Suprapubic skin (tissue), 4 donors: ENCODE measurements at regions not wholly inside any gene's neighbourhood (a gene's known extent, or its start where the extent isn't known, plus 50 kb on each side); places are given as distances from the start of the nearest gene placed in this dataset.
"Not testable (repeated sequence)": the region's sequence is repeated elsewhere in the genome, so short reads cannot be mapped to it uniquely, and the experiment has no call there.

Source experiments
- DNase-seq, 2 donors: peaks; one replicate each; pipeline ENCODE4 v3.0.0-alpha.2; 2019; ENCODE audit warnings: low spot score in 2 of 2
- H3K27ac ChIP-seq: fragments of 200-600 bp; sonication (generic); one replicate; pipeline ENCODE4 v1.5.1; 2019
- H3K27me3 ChIP-seq: fragments of 200-600 bp; sonication (generic); one replicate; pipeline ENCODE4 v1.5.1; 2019
- H3K36me3 ChIP-seq: fragments of 200-600 bp; sonication (generic); one replicate; pipeline ENCODE4 v1.5.1; 2019
- H3K4me1 ChIP-seq: fragments of 200-600 bp; sonication (generic); one replicate; pipeline ENCODE4 v1.5.1; 2019
- H3K4me3 ChIP-seq: fragments of 200-600 bp; sonication (generic); one replicate; pipeline ENCODE4 v1.5.1; 2019; ENCODE audit warnings: mild to moderate bottlenecking
- H3K9me3 ChIP-seq: fragments of 200-600 bp; sonication (generic); one replicate; pipeline ENCODE4 v1.5.1; 2019
- CTCF ChIP-seq, 2 donors: fragments of 200-600 bp in 1 of 2; fragments of 450-650 bp in 1 of 2; sonication (generic) in 1 of 2; IDR thresholded peaks; one replicate each; pipeline ENCODE4 v1.5.1; 2016 to 2019; ENCODE audit warnings: antibody characterized with exemption in 2 of 2, mild to moderate bottlenecking in 1 of 2, moderate library complexity in 1 of 2
- EP300 ChIP-seq: sonication (generic); formaldehyde crosslinking; IDR thresholded peaks from one replicate; pipeline ENCODE4 v1.6.1; 2017; ENCODE audit warnings: antibody characterized with exemption
- POLR2A ChIP-seq, 2 donors: fragments of 450-650 bp; IDR thresholded peaks; one replicate each; pipeline ENCODE4 v1.6.1; 2017; ENCODE audit warnings: antibody characterized with exemption in 2 of 2, mild to moderate bottlenecking in 2 of 2, moderate library complexity in 2 of 2
- POLR2AphosphoS5 ChIP-seq, 3 donors: sonication (generic); formaldehyde crosslinking; IDR thresholded peaks; one replicate each; pipeline ENCODE4 v1.6.1; 2017; ENCODE audit warnings: antibody characterized with exemption in 3 of 3
- WGBS: methylation state at CpG from one replicate; pipeline ENCODE4 v1.1.5; 2018; 5-methylcytosine and 5-hydroxymethylcytosine counted together

GRCh38 chr3:98705212-98705611 is 57.9 kb upstream of the ST3GAL6 start:
- no peak overlapping the region for H3K27ac ChIP-seq
- WGBS = 89% methylated on average over 1 of the region's 1 CpG
- TF ChIP-seq POLR2A (IDR thresholded peaks at IDR 0.05) (no peak), POLR2AphosphoS5 (IDR thresholded peaks at IDR 0.05) (no peak), EP300 (no peak), CTCF (IDR thresholded peaks at IDR 0.05) (no peak)
- H3K4me3 ChIP-seq = no peak overlapping the region
- DNase-seq = no peak
- no peaks in the 10 kb centered on the region for H3K9me3 ChIP-seq
- H3K27me3 ChIP-seq = no peaks in the 10 kb centered on the region
- H3K36me3 ChIP-seq = no peaks in the 10 kb centered on the region
- peaks cover 2% of the 10 kb centered on the region for H3K4me1 ChIP-seq

- Histone ChIP-seq H3K9me3 (no peaks in the 10 kb centered on the region), H3K4me3 (no peak overlapping the region), H3K27ac (no peak overlapping the region), H3K27me3 (no peaks in the 10 kb centered on the region), H3K36me3 (no peaks in the 10 kb centered on the region), H3K4me1 (peaks cover 2% of the 10 kb centered on the region)
- no peak for TF ChIP-seq POLR2AphosphoS5 (IDR thresholded peaks at IDR 0.05)
- no peak for TF ChIP-seq EP300
- no peak for TF ChIP-seq POLR2A (IDR thresholded peaks at IDR 0.05)
- no peak for TF ChIP-seq CTCF (IDR thresholded peaks at IDR 0.05)
- no peak for DNase-seq
- 38% methylated on average over 1 of the region's 1 CpG for WGBS
Measured at GRCh38 chr3:98705694-98706093, 57.4 kb upstream of the ST3GAL6 start.

- not testable (repeated sequence) for H3K27ac ChIP-seq, H3K36me3 ChIP-seq, H3K9me3 ChIP-seq, DNase-seq, H3K4me1 ChIP-seq, H3K27me3 ChIP-seq, H3K4me3 ChIP-seq
- WGBS = 19% methylated on average over 6 of the region's 6 CpGs
Measured at GRCh38 chr3:98708681-98709080, 54.5 kb upstream of the ST3GAL6 start.

GRCh38 chr3:98709441-98709840 is 53.7 kb upstream of the ST3GAL6 start:
- Histone ChIP-seq H3K27ac (no peak overlapping the region), H3K4me3 (no peak overlapping the region), H3K9me3 (no peaks in the 10 kb centered on the region), H3K27me3 (no peaks in the 10 kb centered on the region), H3K4me1 (peaks cover 2% of the 10 kb centered on the region), H3K36me3 (no peaks in the 10 kb centered on the region)
- TF ChIP-seq EP300 (no peak), POLR2AphosphoS5 (IDR thresholded peaks at IDR 0.05) (no peak), POLR2A (IDR thresholded peaks at IDR 0.05) (no peak), CTCF (IDR thresholded peaks at IDR 0.05) (no peak)
- WGBS = 57% methylated on average over 1 of the region's 1 CpG
- no peak for DNase-seq

- Histone ChIP-seq H3K27me3 (no peaks in the 10 kb centered on the region), H3K27ac (no peak overlapping the region), H3K9me3 (no peaks in the 10 kb centered on the region), H3K4me1 (peaks cover 2% of the 10 kb centered on the region), H3K36me3 (no peaks in the 10 kb centered on the region), H3K4me3 (no peak overlapping the region)
- DNase-seq = no peak
- TF ChIP-seq CTCF (IDR thresholded peaks at IDR 0.05) = no peak
- no peak for TF ChIP-seq POLR2AphosphoS5 (IDR thresholded peaks at IDR 0.05)
- no peak for TF ChIP-seq EP300
- no peak for TF ChIP-seq POLR2A (IDR thresholded peaks at IDR 0.05)
- WGBS = 54% methylated on average over 3 of the region's 3 CpGs
Measured at GRCh38 chr3:98710067-98710659, 53.0 kb upstream of the ST3GAL6 start.

GRCh38 chr3:98711426-98711825 is 51.7 kb upstream of the ST3GAL6 start:
- H3K4me1 ChIP-seq = peaks cover 2% of the 10 kb centered on the region
- H3K27me3 ChIP-seq = no peaks in the 10 kb centered on the region
- no peak for DNase-seq
- no peak overlapping the region for H3K27ac ChIP-seq
- no peak for TF ChIP-seq POLR2A (IDR thresholded peaks at IDR 0.05)
- TF ChIP-seq CTCF (IDR thresholded peaks at IDR 0.05) = no peak
- H3K36me3 ChIP-seq = no peaks in the 10 kb centered on the region
- WGBS = 79% methylated on average over 2 of the region's 2 CpGs
- no peaks in the 10 kb centered on the region for H3K9me3 ChIP-seq
- no peak overlapping the region for H3K4me3 ChIP-seq
